ENCODE measurements at regions not wholly inside any gene's neighbourhood (a gene's known extent, or its start where the extent isn't known, plus 50 kb on each side); places are given as distances from the start of the nearest gene placed in this dataset.

DNA sequence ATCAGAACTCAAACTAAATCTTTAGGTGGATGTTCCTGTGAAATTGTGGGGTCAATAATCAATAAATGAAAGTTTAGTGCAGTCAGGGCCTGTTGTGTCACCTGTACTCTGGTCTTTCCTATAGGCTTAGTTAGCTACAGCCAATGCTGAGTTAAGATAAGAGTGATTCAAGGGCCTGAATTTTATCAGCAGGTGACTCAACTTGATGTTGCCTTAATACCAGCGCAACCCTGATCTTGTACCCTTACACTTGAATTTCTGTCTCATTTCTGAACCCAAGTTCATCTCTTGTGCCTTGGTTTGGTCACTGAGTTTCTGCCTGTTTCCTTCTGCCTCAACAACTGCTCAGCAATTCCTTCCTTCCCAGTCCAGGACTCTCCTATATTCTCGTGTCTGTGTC lies 157.0 kb upstream of the E2F7 start:
- no peak for TF ChIP-seq POLR2A (IDR thresholded peaks at IDR 0.05)
- TF ChIP-seq, protein P1, sequence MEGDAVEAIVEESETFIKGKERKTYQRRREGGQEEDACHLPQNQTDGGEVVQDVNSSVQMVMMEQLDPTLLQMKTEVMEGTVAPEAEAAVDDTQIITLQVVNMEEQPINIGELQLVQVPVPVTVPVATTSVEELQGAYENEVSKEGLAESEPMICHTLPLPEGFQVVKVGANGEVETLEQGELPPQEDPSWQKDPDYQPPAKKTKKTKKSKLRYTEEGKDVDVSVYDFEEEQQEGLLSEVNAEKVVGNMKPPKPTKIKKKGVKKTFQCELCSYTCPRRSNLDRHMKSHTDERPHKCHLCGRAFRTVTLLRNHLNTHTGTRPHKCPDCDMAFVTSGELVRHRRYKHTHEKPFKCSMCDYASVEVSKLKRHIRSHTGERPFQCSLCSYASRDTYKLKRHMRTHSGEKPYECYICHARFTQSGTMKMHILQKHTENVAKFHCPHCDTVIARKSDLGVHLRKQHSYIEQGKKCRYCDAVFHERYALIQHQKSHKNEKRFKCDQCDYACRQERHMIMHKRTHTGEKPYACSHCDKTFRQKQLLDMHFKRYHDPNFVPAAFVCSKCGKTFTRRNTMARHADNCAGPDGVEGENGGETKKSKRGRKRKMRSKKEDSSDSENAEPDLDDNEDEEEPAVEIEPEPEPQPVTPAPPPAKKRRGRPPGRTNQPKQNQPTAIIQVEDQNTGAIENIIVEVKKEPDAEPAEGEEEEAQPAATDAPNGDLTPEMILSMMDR (IDR thresholded peaks at IDR 0.05): no peak
